HCT116 (cell line): ENCODE measurements at regions not wholly inside any gene's neighbourhood (a gene's known extent, or its start where the extent isn't known, plus 50 kb on each side); places are given as distances from the start of the nearest gene placed in this dataset.

Source experiments
- ATAC-seq: fragments of 200-7000 bp; cut with Tn5 transposase; 2 replicates; pipeline ENCODE4 v1.9.1; 2020; ENCODE audit warnings: mild to moderate bottlenecking, moderate library complexity
- BruUV-seq: library from RNA; stranded (reverse); fragments of 400-500 nt; replicated peaks from 2 replicates; lab custom pipeline; 2021; lab: Mats Ljungman, UMichigan
- CTCF ChIA-PET: fragments of 300-600 bp; sonication (Branson Sonifier 250); formaldehyde crosslinking; loops from one replicate; lab custom pipeline; 2021; ENCODE audit warnings: antibody characterized with exemption; lab: Charles Lee
- POLR2A ChIA-PET: fragments of 300-600, 350-600 bp; sonication (Branson Sonifier 250); formaldehyde crosslinking; loops from one replicate; lab custom pipeline; 2021; ENCODE audit warnings: antibody characterized with exemption; lab: Charles Lee
- RAD21 ChIA-PET, 2 experiments: fragments of 300-600 bp; sonication (Branson Sonifier 250); formaldehyde crosslinking; loops; one replicate each; lab custom pipeline; 2023; ENCODE audit warnings: low total read pairs in 2 of 2; ENCODE audit not compliant: uncharacterized antibody in 2 of 2, unreplicated experiment in 2 of 2, low non-redundant PET in 1 of 2; lab: Charles Lee
- DNase-seq: peaks from one replicate; pipeline ENCODE4 v3.0.0-alpha.2; 2010; ENCODE audit warnings: low read depth, low spot score
- H2AFZ ChIP-seq: fragments of 200-600 bp; shearing (Covaris generic), sonication (generic); 2 replicates; pipeline ENCODE4 v1.6.1; 2017; ENCODE audit warnings: low read depth, mixed run types, mixed read lengths, antibody characterized with exemption, low read length; ENCODE audit not compliant: poor library complexity, severe bottlenecking
- H3K27ac ChIP-seq: 2 replicates; pipeline ENCODE4 v1.5.1; 2012; ENCODE audit warnings: low read depth, low read length
- H3K27me3 ChIP-seq: fragments of 200-600 bp; sonication (generic); 2 replicates; pipeline ENCODE4 v1.6.1; 2016; ENCODE audit warnings: mixed run types, low read length, mixed read lengths; ENCODE audit not compliant: insufficient read depth
- H3K36me3 ChIP-seq, 2 experiments: fragments of 200-500 bp in 1 of 2; fragments of 200-600 bp in 1 of 2; sonication (Bioruptor generic) in 1 of 2; sonication (generic) in 1 of 2; 2 replicates each; pipeline versions ENCODE4 v1.5.1 to v1.6.1; 2014 to 2016; ENCODE audit warnings: low read length in 2 of 2, inconsistent platforms in 1 of 2, mixed read lengths in 1 of 2, mixed run types in 1 of 2; ENCODE audit not compliant: insufficient read depth in 2 of 2, control insufficient read depth in 1 of 2
- H3K4me1 ChIP-seq, 2 experiments: fragments of 200-600 bp in 1 of 2; sonication (generic) in 1 of 2; 2 replicates each; pipeline versions ENCODE4 v1.5.1 to v1.6.1; 2012 to 2017; ENCODE audit warnings: low read length in 2 of 2, inconsistent platforms in 1 of 2, mild to moderate bottlenecking in 1 of 2, mixed read lengths in 1 of 2, mixed run types in 1 of 2, moderate library complexity in 1 of 2; ENCODE audit not compliant: insufficient read depth in 2 of 2, control insufficient read depth in 1 of 2
- H3K4me2 ChIP-seq: fragments of 200-600 bp; sonication (generic); 2 replicates; pipeline ENCODE4 v1.6.1; 2017; ENCODE audit warnings: mixed run types, low read length, mixed read lengths
- H3K4me3 ChIP-seq, 2 experiments: fragments of 200-600 bp in 1 of 2; sonication (generic) in 1 of 2; replicated peaks in 1 of 2; 2 replicates each; pipeline ENCODE4 v1.5.1; 2011 to 2016; ENCODE audit warnings: low read length in 2 of 2, control low read depth in 1 of 2, low read depth in 1 of 2, mild to moderate bottlenecking in 1 of 2, mixed read lengths in 1 of 2, mixed run types in 1 of 2
- H3K79me2 ChIP-seq: fragments of 200-600 bp; sonication (generic); 2 replicates; pipeline ENCODE4 v1.6.1; 2017; ENCODE audit warnings: mild to moderate bottlenecking, mixed run types, low read length, moderate library complexity, mixed read lengths; ENCODE audit not compliant: insufficient read depth
- H3K9ac ChIP-seq: fragments of 200-600 bp; sonication (generic); 2 replicates; pipeline ENCODE4 v1.6.1; 2016; ENCODE audit warnings: low read length, mixed read lengths
- H3K9me2 ChIP-seq: fragments of 200-600 bp; sonication (generic), shearing (Covaris generic); 2 replicates; pipeline ENCODE4 v1.6.1; 2017; ENCODE audit warnings: mixed run types, mild to moderate bottlenecking, moderate library complexity; ENCODE audit not compliant: insufficient read depth
- H3K9me3 ChIP-seq, 2 experiments: fragments of 200-500 bp in 1 of 2; fragments of 200-600 bp in 1 of 2; sonication (Bioruptor generic) in 1 of 2; sonication (generic) in 1 of 2; 2 replicates each; pipeline ENCODE4 v1.6.1; 2014 to 2017; ENCODE audit warnings: low read length in 2 of 2, mixed read lengths in 2 of 2, inconsistent platforms in 1 of 2, low read depth in 1 of 2, mild to moderate bottlenecking in 1 of 2, mixed run types in 1 of 2, moderate library complexity in 1 of 2; ENCODE audit not compliant: control insufficient read depth in 1 of 2, insufficient read depth in 1 of 2
- H4K20me1 ChIP-seq: fragments of 200-600 bp; sonication (generic), shearing (Covaris generic); 2 replicates; pipeline ENCODE4 v1.6.1; 2017; ENCODE audit warnings: mixed run types, mild to moderate bottlenecking, moderate library complexity; ENCODE audit not compliant: insufficient read depth
- CBX3 ChIP-seq: IDR thresholded peaks from 2 replicates; pipeline ENCODE4 v1.6.1; 2012; ENCODE audit warnings: low read depth
- CEBPB ChIP-seq: IDR thresholded peaks from 2 replicates; pipeline ENCODE4 v1.6.1; 2012; ENCODE audit warnings: low read depth
- EZH2 ChIP-seq: fragments of 200-600 bp; sonication (generic); IDR thresholded peaks from 2 replicates; pipeline ENCODE4 v1.6.1; 2017; ENCODE audit warnings: antibody characterized with exemption, mixed run types
- EZH2phosphoT487 ChIP-seq: fragments of 200-600 bp; IDR thresholded peaks from 2 replicates; pipeline ENCODE4 v1.6.1; 2018; ENCODE audit warnings: antibody characterized with exemption, borderline replicate concordance
- FOSL1 ChIP-seq: IDR thresholded peaks from 2 replicates; pipeline ENCODE4 v1.6.1; 2012; ENCODE audit warnings: low read depth
- JUND ChIP-seq: IDR thresholded peaks from 2 replicates; pipeline ENCODE4 v1.6.1; 2012
- POLR2A ChIP-seq: IDR thresholded peaks from 2 replicates; pipeline ENCODE4 v1.7.0; 2011; ENCODE audit warnings: borderline replicate concordance; ENCODE audit not compliant: insufficient read depth, insufficient read length; ENCODE audit errors: extremely low read depth
- RAD21 ChIP-seq: IDR thresholded peaks from 2 replicates; pipeline ENCODE4 v1.6.1; 2012; ENCODE audit warnings: low read depth, mild to moderate bottlenecking
- SIN3A ChIP-seq: IDR thresholded peaks from 2 replicates; pipeline ENCODE4 v1.6.1; 2012; ENCODE audit warnings: low read depth
- SP1 ChIP-seq: IDR thresholded peaks from 2 replicates; pipeline ENCODE4 v1.6.1; 2012; ENCODE audit warnings: low read depth
- YY1 ChIP-seq: IDR thresholded peaks from 2 replicates; pipeline ENCODE4 v1.6.1; 2011; ENCODE audit warnings: low read length, low read depth, moderate library complexity, mild to moderate bottlenecking; ENCODE audit not compliant: insufficient replicate concordance; ENCODE audit errors: extremely low read depth
- ZFX ChIP-seq: fragments of 450-650 bp; IDR thresholded peaks from 2 replicates; pipeline ENCODE4 v1.6.1; 2017
- ZNF274 ChIP-seq: fragments of 200-500 bp; sonication (Bioruptor generic); IDR thresholded peaks from 2 replicates; pipeline ENCODE4 v1.6.1; 2014; ENCODE audit warnings: mild to moderate bottlenecking, low read depth, low read length, inconsistent platforms
- intact Hi-C: fragments of 100-400 bp; cut with micrococcal nuclease; formaldehyde crosslinking; loops from 2 replicates; pipeline ENCODE4 v1.10.0; 2022
- TF ChIP-seq, protein P1 (sequence below): IDR thresholded peaks from 2 replicates; pipeline ENCODE4 v1.6.1; 2012; ENCODE audit warnings: low read depth
- TF ChIP-seq, protein P2 (sequence below): IDR thresholded peaks from 2 replicates; pipeline ENCODE4 v1.6.1; 2012

DNA sequence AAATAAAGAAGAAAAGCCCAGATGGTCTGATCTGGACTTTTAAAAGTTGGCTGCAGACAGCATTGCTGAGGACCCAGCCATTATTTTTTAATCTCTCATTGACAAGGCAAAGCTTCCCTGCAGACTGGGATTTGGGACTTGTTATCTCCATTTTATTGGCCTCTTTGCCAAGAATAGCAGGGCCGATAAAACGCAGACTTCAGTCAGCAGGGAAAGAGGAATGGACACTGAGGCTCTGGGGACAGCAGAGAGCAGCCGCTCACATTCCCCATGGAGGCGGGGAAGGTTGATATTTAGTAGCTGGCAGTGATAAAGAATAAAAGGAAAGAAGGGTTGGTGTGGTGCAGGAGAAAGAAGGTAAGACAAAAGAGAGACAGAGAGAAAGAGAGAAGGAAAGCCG lies 350.1 kb upstream of the PIK3C3 start:
- Histone ChIP-seq H3K36me3 (no peaks in the 10 kb centered on the region), H3K9ac (no peak overlapping the region), H3K4me3 (no peak overlapping the region), H3K79me2 (no peaks in the 10 kb centered on the region), H3K27me3 (no peaks in the 10 kb centered on the region), H2AFZ (no peak overlapping the region), H3K4me1 (no peaks in the 10 kb centered on the region), H3K4me2 (no peak overlapping the region), H3K9me3 (peaks cover 15 to 30% of the 10 kb centered on the region in 2 experiments; a peak in 2 of 4 replicates), H3K9me2 (no peaks in the 10 kb centered on the region), H4K20me1 (no peaks in the 10 kb centered on the region), H3K27ac (no peak overlapping the region)
- CTCF ChIA-PET, result no interaction called here
- intact Hi-C loops, result no loop called here
- POLR2A ChIA-PET, result no interaction called here
- no peak for DNase-seq
- BruUV-seq, result no TSS peak
- no peak for ATAC-seq
- RAD21 ChIA-PET, result no interaction called here
- TF ChIP-seq YY1 (no peak), ZFX (no peak), CBX3 (no peak), SP1 (no peak), SIN3A (no peak), CEBPB (no peak), EZH2 (no peak), JUND (no peak), RAD21 (no peak), ZNF274 (no peak), FOSL1 (no peak), POLR2A (no peak), EZH2phosphoT487 (no peak)
- TF ChIP-seq, protein P1, sequence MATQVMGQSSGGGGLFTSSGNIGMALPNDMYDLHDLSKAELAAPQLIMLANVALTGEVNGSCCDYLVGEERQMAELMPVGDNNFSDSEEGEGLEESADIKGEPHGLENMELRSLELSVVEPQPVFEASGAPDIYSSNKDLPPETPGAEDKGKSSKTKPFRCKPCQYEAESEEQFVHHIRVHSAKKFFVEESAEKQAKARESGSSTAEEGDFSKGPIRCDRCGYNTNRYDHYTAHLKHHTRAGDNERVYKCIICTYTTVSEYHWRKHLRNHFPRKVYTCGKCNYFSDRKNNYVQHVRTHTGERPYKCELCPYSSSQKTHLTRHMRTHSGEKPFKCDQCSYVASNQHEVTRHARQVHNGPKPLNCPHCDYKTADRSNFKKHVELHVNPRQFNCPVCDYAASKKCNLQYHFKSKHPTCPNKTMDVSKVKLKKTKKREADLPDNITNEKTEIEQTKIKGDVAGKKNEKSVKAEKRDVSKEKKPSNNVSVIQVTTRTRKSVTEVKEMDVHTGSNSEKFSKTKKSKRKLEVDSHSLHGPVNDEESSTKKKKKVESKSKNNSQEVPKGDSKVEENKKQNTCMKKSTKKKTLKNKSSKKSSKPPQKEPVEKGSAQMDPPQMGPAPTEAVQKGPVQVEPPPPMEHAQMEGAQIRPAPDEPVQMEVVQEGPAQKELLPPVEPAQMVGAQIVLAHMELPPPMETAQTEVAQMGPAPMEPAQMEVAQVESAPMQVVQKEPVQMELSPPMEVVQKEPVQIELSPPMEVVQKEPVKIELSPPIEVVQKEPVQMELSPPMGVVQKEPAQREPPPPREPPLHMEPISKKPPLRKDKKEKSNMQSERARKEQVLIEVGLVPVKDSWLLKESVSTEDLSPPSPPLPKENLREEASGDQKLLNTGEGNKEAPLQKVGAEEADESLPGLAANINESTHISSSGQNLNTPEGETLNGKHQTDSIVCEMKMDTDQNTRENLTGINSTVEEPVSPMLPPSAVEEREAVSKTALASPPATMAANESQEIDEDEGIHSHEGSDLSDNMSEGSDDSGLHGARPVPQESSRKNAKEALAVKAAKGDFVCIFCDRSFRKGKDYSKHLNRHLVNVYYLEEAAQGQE, result no peak
- TF ChIP-seq, protein P2, sequence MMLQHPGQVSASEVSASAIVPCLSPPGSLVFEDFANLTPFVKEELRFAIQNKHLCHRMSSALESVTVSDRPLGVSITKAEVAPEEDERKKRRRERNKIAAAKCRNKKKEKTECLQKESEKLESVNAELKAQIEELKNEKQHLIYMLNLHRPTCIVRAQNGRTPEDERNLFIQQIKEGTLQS, result no peak
